IMR-90 (cell line): ENCODE measurements at regions not wholly inside any gene's neighbourhood (a gene's known extent, or its start where the extent isn't known, plus 50 kb on each side); places are given as distances from the start of the nearest gene placed in this dataset.

ENCODE experiments used
- ATAC-seq: fragments of 200-7000 bp; cut with Tn5 transposase; 2 replicates; pipeline ENCODE4 v1.9.1; 2020; ENCODE audit warnings: low read depth, mild to moderate bottlenecking, moderate library complexity
- BruUV-seq: library from RNA; stranded (reverse); fragments of 400-500 nt; replicated peaks from 2 replicates; lab custom pipeline; 2021; lab: Mats Ljungman, UMichigan
- CTCF ChIA-PET: fragments of 300-600 bp; formaldehyde crosslinking; extraction: SDS; loops from one replicate; lab custom pipeline; 2021; ENCODE audit warnings: antibody characterized with exemption; lab: Yijun Ruan, JAX
- POLR2A ChIA-PET: fragments of 300-600 bp; sonication (Branson Sonifier 250); formaldehyde crosslinking; loops from one replicate; lab custom pipeline; 2022; ENCODE audit warnings: antibody characterized with exemption; ENCODE audit not compliant: unreplicated experiment; lab: Charles Lee
- DNase-seq: peaks from one replicate; pipeline ENCODE4 v3.0.0; 2013
- H2AFZ ChIP-seq: replicated peaks from 2 replicates; pipeline ENCODE3; 2013; ENCODE audit warnings: low read length, mild to moderate bottlenecking; ENCODE audit not compliant: poor library complexity
- H2AK5ac ChIP-seq: 2 replicates; pipeline ENCODE4 v1.6.1; 2013; ENCODE audit warnings: low read depth, low read length, inconsistent platforms
- H2AK9ac ChIP-seq: replicated peaks from 2 replicates; pipeline ENCODE3; 2013; ENCODE audit warnings: mild to moderate bottlenecking, low read depth, low read length, moderate library complexity; ENCODE audit not compliant: poor library complexity
- H2BK120ac ChIP-seq: 2 replicates; pipeline ENCODE4 v1.6.1; 2013; ENCODE audit warnings: low read depth, low read length, inconsistent platforms
- H2BK15ac ChIP-seq: 3 replicates; pipeline ENCODE4 v1.6.1; 2013; ENCODE audit warnings: low read depth, low read length, inconsistent platforms
- H2BK20ac ChIP-seq: 2 replicates; pipeline ENCODE4 v1.6.1; 2013; ENCODE audit warnings: low read depth, mild to moderate bottlenecking, inconsistent platforms, low read length, moderate library complexity
- H2BK5ac ChIP-seq: 2 replicates; pipeline ENCODE4 v1.6.1; 2013; ENCODE audit warnings: mild to moderate bottlenecking, low read depth, low read length, inconsistent platforms; ENCODE audit not compliant: poor library complexity, severe bottlenecking
- H3K14ac ChIP-seq: replicated peaks from 2 replicates; pipeline ENCODE4 v1.6.1; 2013; ENCODE audit warnings: low read depth, low read length, inconsistent platforms
- H3K18ac ChIP-seq: 2 replicates; pipeline ENCODE4 v1.6.1; 2013; ENCODE audit warnings: low read depth, low read length, control low read depth
- H3K23ac ChIP-seq: 2 replicates; pipeline ENCODE4 v1.6.1; 2013; ENCODE audit warnings: low read depth, low read length, inconsistent platforms
- H3K27ac ChIP-seq: 2 replicates; pipeline ENCODE4 v1.5.1; 2013; ENCODE audit warnings: mild to moderate bottlenecking, control low read depth, low read length; ENCODE audit not compliant: insufficient read depth
- H3K27me3 ChIP-seq: 2 replicates; pipeline ENCODE4 v1.6.1; 2013; ENCODE audit warnings: low read length; ENCODE audit not compliant: control insufficient read depth, insufficient read depth
- H3K36me3 ChIP-seq: 2 replicates; pipeline ENCODE4 v1.6.1; 2013; ENCODE audit warnings: low read length, mixed read lengths; ENCODE audit not compliant: control insufficient read depth, insufficient read depth
- H3K4ac ChIP-seq: 2 replicates; pipeline ENCODE4 v1.6.1; 2013; ENCODE audit warnings: low read depth, low read length, inconsistent platforms
- H3K4me1 ChIP-seq: 2 replicates; pipeline ENCODE4 v1.6.1; 2013; ENCODE audit warnings: low read length, mixed read lengths; ENCODE audit not compliant: control insufficient read depth, insufficient read depth
- H3K4me2 ChIP-seq: 2 replicates; pipeline ENCODE4 v1.6.1; 2013; ENCODE audit warnings: low read depth, mild to moderate bottlenecking, control low read depth, low read length, moderate library complexity
- H3K4me3 ChIP-seq: 2 replicates; pipeline ENCODE4 v1.5.1; 2013; ENCODE audit warnings: low read depth, mild to moderate bottlenecking, control low read depth, low read length, moderate library complexity; ENCODE audit not compliant: insufficient read depth
- H3K56ac ChIP-seq: 2 replicates; pipeline ENCODE4 v1.6.1; 2013; ENCODE audit warnings: low read length, inconsistent platforms; ENCODE audit not compliant: insufficient read depth; ENCODE audit errors: extremely low read depth
- H3K79me1 ChIP-seq, 2 experiments: 2 replicates each; pipeline ENCODE4 v1.6.1; 2013; ENCODE audit warnings: low read length in 2 of 2, inconsistent platforms in 1 of 2, low read depth in 1 of 2
- H3K9ac ChIP-seq: 2 replicates; pipeline ENCODE4 v1.6.1; 2013; ENCODE audit warnings: low read depth, low read length, control low read depth
- H3K9me1 ChIP-seq: 2 replicates; pipeline ENCODE4 v1.6.1; 2013; ENCODE audit warnings: low read length, inconsistent platforms; ENCODE audit not compliant: insufficient read depth
- H3K9me3 ChIP-seq: 2 replicates; pipeline ENCODE4 v1.6.1; 2013; ENCODE audit warnings: low read length; ENCODE audit not compliant: control insufficient read depth, insufficient read depth
- H4K20me1 ChIP-seq: 2 replicates; pipeline ENCODE4 v1.6.1; 2013; ENCODE audit warnings: low read length, inconsistent platforms; ENCODE audit not compliant: insufficient read depth
- H4K5ac ChIP-seq: 2 replicates; pipeline ENCODE4 v1.6.1; 2013; ENCODE audit warnings: mild to moderate bottlenecking, low read depth, low read length, control low read depth
- H4K8ac ChIP-seq, 2 experiments: 2 replicates each; pipeline ENCODE4 v1.6.1; 2013; ENCODE audit warnings: low read depth in 2 of 2, low read length in 2 of 2, control low read depth in 1 of 2, inconsistent platforms in 1 of 2
- H4K91ac ChIP-seq: 2 replicates; pipeline ENCODE4 v1.6.1; 2013; ENCODE audit warnings: low read depth, low read length, inconsistent platforms; ENCODE audit not compliant: insufficient read depth
- BHLHE40 ChIP-seq: fragments of 150-350 bp; IDR thresholded peaks from 2 replicates; pipeline ENCODE4 v1.6.1; 2016; ENCODE audit warnings: mild to moderate bottlenecking, low read depth, low read length
- CEBPB ChIP-seq: IDR thresholded peaks from 2 replicates; pipeline ENCODE4 v1.6.1; 2012; ENCODE audit warnings: low read depth, low read length, improper control_type of control experiment
- CHD1 ChIP-seq: IDR thresholded peaks from 2 replicates; pipeline ENCODE4 v1.6.1; 2012; ENCODE audit warnings: low read depth, low read length, improper control_type of control experiment
- FOS ChIP-seq: fragments of 150-350 bp; IDR thresholded peaks from 2 replicates; pipeline ENCODE4 v1.6.1; 2016; ENCODE audit warnings: low read depth, low read length
- MAFK ChIP-seq: IDR thresholded peaks from 2 replicates; pipeline ENCODE4 v1.6.1; 2012; ENCODE audit warnings: low read depth, low read length, improper control_type of control experiment
- MAZ ChIP-seq: IDR thresholded peaks from 2 replicates; pipeline ENCODE4 v1.6.1; 2012; ENCODE audit warnings: low read depth, mild to moderate bottlenecking, low read length, improper control_type of control experiment, moderate library complexity, borderline replicate concordance
- MXI1 ChIP-seq: IDR thresholded peaks from 2 replicates; pipeline ENCODE4 v1.6.1; 2012; ENCODE audit warnings: low read depth, mild to moderate bottlenecking, low read length, moderate library complexity, borderline replicate concordance
- NFE2L2 ChIP-seq: fragments of 150-350 bp; IDR thresholded peaks from 2 replicates; pipeline ENCODE4 v1.6.1; 2016; ENCODE audit warnings: low read depth, mild to moderate bottlenecking, low read length
- POLR2A ChIP-seq: IDR thresholded peaks from 2 replicates; pipeline ENCODE4 v1.6.1; 2012; ENCODE audit warnings: mild to moderate bottlenecking, low read depth, low read length
- RAD21 ChIP-seq: IDR thresholded peaks from 2 replicates; pipeline ENCODE4 v1.6.1; 2012; ENCODE audit warnings: low read length, improper control_type of control experiment
- RCOR1 ChIP-seq: IDR thresholded peaks from 2 replicates; pipeline ENCODE4 v1.6.1; 2012; ENCODE audit warnings: mild to moderate bottlenecking, low read length, improper control_type of control experiment; ENCODE audit not compliant: insufficient replicate concordance
- RFX5 ChIP-seq: IDR thresholded peaks from 2 replicates; pipeline ENCODE4 v1.8.0; 2012; ENCODE audit warnings: low read depth, mild to moderate bottlenecking, low read length, moderate library complexity
- SMC3 ChIP-seq: fragments of 150-350 bp; IDR thresholded peaks from 2 replicates; pipeline ENCODE4 v1.6.1; 2016; ENCODE audit warnings: low read depth, mild to moderate bottlenecking, antibody characterized with exemption, low read length, moderate library complexity
- USF2 ChIP-seq: fragments of 150-350 bp; IDR thresholded peaks from 2 replicates; pipeline ENCODE4 v1.6.1; 2017; ENCODE audit warnings: mild to moderate bottlenecking, antibody characterized with exemption, low read length, low read depth
- WGBS, 2 experiments: methylation state at CpG; one replicate each; pipeline versions ENCODE4 v1.1.5 to v1.1.7; 2013; ENCODE audit warnings: missing lambda C conversion rate in 2 of 2; ENCODE audit not compliant: insufficient read length in 1 of 2; ENCODE audit errors: extremely low coverage in 2 of 2; 5-methylcytosine and 5-hydroxymethylcytosine counted together
- dilution Hi-C: fragments of 300-500 bp; cut with HindIII; formaldehyde crosslinking; loops from one replicate; pipeline ENCODE4 v1.14.3; 2018; ENCODE audit warnings: low sequenced_read_pairs; ENCODE audit not compliant: unreplicated experiment
- in situ Hi-C: fragments of 300-500 bp; cut with MboI; formaldehyde crosslinking; loops from 3 replicates; pipeline ENCODE4 v1.14.3; 2019; ENCODE audit warnings: low sequenced_read_pairs, inconsistent platforms, mixed read lengths
- intact Hi-C: fragments of 100-400 bp; cut with micrococcal nuclease; formaldehyde crosslinking; loops from 2 replicates; pipeline ENCODE4 v1.10.0; 2022
- TF ChIP-seq, protein P1 (sequence below): conservative IDR thresholded peaks from 2 replicates; pipeline ENCODE4 v1.5.1; 2012; ENCODE audit warnings: mild to moderate bottlenecking, low read depth, low read length, improper control_type of control experiment
- TF ChIP-seq, protein P2 (sequence below): fragments of 150-350 bp; IDR thresholded peaks from 2 replicates; pipeline ENCODE4 v1.6.1; 2016; ENCODE audit warnings: low read depth, mild to moderate bottlenecking, low read length, moderate library complexity, borderline replicate concordance

DNA sequence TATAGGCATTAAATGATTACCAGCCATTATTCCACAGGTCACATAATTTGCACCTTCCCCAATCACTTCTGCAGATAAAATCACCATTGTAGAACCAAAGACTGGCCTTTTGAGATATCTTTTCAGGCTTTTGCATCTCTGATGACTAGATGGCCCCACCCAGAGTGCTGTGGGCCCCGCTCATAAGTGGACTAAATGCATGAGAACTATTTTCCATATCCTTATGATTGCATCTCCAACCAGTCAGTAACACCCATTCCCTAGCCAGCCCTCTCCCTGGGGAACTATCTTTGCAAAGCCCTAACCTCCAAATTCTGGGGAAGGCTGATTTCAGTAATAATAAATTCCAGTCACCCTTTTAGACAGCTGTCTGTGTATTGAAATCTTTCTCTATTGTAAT, 53.5 kb upstream of the CDH9 start:
- Histone ChIP-seq H3K79me1 (no peaks in the 10 kb centered on the region), H3K56ac (no peak overlapping the region), H2BK120ac (no peak overlapping the region), H4K20me1 (no peaks in the 10 kb centered on the region), H3K9me1 (no peaks in the 10 kb centered on the region), H4K91ac (no peak overlapping the region), H2AK9ac (no peak overlapping the region), H2BK15ac (no peak overlapping the region), H3K4me2 (no peak overlapping the region), H3K9ac (no peak overlapping the region), H3K27me3 (no peaks in the 10 kb centered on the region), H3K4me1 (no peaks in the 10 kb centered on the region), H3K9me3 (peaks cover 3% of the 10 kb centered on the region; the same call in 1 of the 2 replicates), H2AK5ac (no peak overlapping the region), H3K23ac (no peak overlapping the region), H2AFZ (no peak overlapping the region), H2BK5ac (no peak overlapping the region), H3K27ac (no peak overlapping the region), H3K14ac (no peak overlapping the region), H4K8ac (no peak overlapping the region), H3K4me3 (no peak overlapping the region), H2BK20ac (no peak overlapping the region), H3K36me3 (no peaks in the 10 kb centered on the region), H3K18ac (no peak overlapping the region), H3K4ac (no peak overlapping the region), H4K5ac (no peak overlapping the region)
- intact Hi-C loops = no loop called here
- TF ChIP-seq USF2 (no peak), NFE2L2 (no peak), MAZ (no peak), RCOR1 (no peak), CEBPB (no peak), MXI1 (no peak), SMC3 (no peak), RFX5 (no peak), BHLHE40 (no peak), POLR2A (no peak), FOS (no peak), CHD1 (no peak), RAD21 (no peak), MAFK (no peak)
- TF ChIP-seq, protein P1, sequence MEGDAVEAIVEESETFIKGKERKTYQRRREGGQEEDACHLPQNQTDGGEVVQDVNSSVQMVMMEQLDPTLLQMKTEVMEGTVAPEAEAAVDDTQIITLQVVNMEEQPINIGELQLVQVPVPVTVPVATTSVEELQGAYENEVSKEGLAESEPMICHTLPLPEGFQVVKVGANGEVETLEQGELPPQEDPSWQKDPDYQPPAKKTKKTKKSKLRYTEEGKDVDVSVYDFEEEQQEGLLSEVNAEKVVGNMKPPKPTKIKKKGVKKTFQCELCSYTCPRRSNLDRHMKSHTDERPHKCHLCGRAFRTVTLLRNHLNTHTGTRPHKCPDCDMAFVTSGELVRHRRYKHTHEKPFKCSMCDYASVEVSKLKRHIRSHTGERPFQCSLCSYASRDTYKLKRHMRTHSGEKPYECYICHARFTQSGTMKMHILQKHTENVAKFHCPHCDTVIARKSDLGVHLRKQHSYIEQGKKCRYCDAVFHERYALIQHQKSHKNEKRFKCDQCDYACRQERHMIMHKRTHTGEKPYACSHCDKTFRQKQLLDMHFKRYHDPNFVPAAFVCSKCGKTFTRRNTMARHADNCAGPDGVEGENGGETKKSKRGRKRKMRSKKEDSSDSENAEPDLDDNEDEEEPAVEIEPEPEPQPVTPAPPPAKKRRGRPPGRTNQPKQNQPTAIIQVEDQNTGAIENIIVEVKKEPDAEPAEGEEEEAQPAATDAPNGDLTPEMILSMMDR = no peak
- TF ChIP-seq, protein P2, sequence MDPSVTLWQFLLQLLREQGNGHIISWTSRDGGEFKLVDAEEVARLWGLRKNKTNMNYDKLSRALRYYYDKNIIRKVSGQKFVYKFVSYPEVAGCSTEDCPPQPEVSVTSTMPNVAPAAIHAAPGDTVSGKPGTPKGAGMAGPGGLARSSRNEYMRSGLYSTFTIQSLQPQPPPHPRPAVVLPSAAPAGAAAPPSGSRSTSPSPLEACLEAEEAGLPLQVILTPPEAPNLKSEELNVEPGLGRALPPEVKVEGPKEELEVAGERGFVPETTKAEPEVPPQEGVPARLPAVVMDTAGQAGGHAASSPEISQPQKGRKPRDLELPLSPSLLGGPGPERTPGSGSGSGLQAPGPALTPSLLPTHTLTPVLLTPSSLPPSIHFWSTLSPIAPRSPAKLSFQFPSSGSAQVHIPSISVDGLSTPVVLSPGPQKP = no peak
- BruUV-seq = no TSS peak
- ChIA-PET POLR2A (no interaction called here), CTCF (no interaction called here)
- DNase-seq (no peak), ATAC-seq (no peak)
- dilution Hi-C loops = no loop called here
- WGBS, 2 experiments = no CpG with 5 or more reads among the region's 1 CpG
- in situ Hi-C loops = no loop called here
